Pancreas (tissue), 10 donors: ENCODE measurements at regions not wholly inside any gene's neighbourhood (a gene's known extent, or its start where the extent isn't known, plus 50 kb on each side); places are given as distances from the start of the nearest gene placed in this dataset.
A peak's percentile ranks its signal among the peaks of the same experiment; 100 is the strongest.

ENCODE experiments used
- ATAC-seq, 4 donors: fragments of 200-7000 bp; cut with Tn5 transposase; one replicate each; pipeline versions ENCODE4 v1.8.0 to v1.9.1; 2020; ENCODE audit warnings: mild to moderate bottlenecking in 4 of 4, moderate library complexity in 4 of 4
- DNase-seq, 6 donors: peaks; one replicate each; pipeline ENCODE4 v3.0.0-alpha.2; 2020
- FAIRE-seq: peaks from 2 replicates; lab custom pipeline; 2012; peaks lifted over from hg19 to GRCh38; lab: Jason Lieb, UNC
- H3K27ac ChIP-seq, 4 donors: fragments of 200-600 bp; sonication (generic); 1 replicate in 3 of 4; 2 replicates in 1 of 4; pipeline versions ENCODE4 v1.5.0 to v1.8.0; 2020
- H3K27me3 ChIP-seq, 4 donors: fragments of 200-600 bp; one replicate each; pipeline ENCODE4 v1.8.0; 2021
- H3K36me3 ChIP-seq, 3 donors: fragments of 200-600 bp; sonication (generic) in 1 of 3; one replicate each; pipeline versions ENCODE4 v1.5.0 to v1.8.0; 2020 to 2021
- H3K4me1 ChIP-seq, 3 donors: fragments of 200-600 bp; one replicate each; pipeline ENCODE4 v1.8.0; 2021
- H3K4me3 ChIP-seq, 4 donors: fragments of 200-600 bp; sonication (generic) in 2 of 4; one replicate each; pipeline versions ENCODE4 v1.5.0 to v1.8.0; 2020 to 2021
- H3K9me3 ChIP-seq, 4 donors: fragments of 200-600 bp; one replicate each; pipeline ENCODE4 v1.8.0; 2021
- WGBS, 2 donors: extraction: QIAGEN DNeasy Blood & Tissue Kit; methylation state at CpG; one replicate each; pipeline ENCODE4 v1.1.7; 2013; 5-methylcytosine and 5-hydroxymethylcytosine counted together
- intact Hi-C, 3 donors: fragments of 100-400 bp; cut with DNase I; formaldehyde crosslinking; loops; one replicate each; pipeline versions ENCODE4 v1.11.1 to v1.14.2; 2022
- TF ChIP-seq, protein P1 (sequence below), 4 donors: fragments of 200-600 bp; sonication (generic) in 3 of 4; IDR thresholded peaks; one replicate each; pipeline versions ENCODE4 v1.5.0 to v1.8.0; 2021; ENCODE audit warnings: antibody characterized with exemption in 4 of 4
- donor health status: healthy with polysubstance abuse.
- donor health status: DM: no; HTN: no; CAD: no; lungs with moderate emphysema.
- donor health status: DM: no; HTN: no; CAD: no.
- donor health status: control.
- donor health status: control.
- donor health status: Bipolar disorder and iron deficiency.
- donor health status: DM: yes; HTN: yes; CAD: no.
- donor health status: DM: no; HTN: no; CAD: no.
- donor health status: DM: no; HTN: no; CAD: no.
- donor health status: DM: yes; HTN: yes; CAD: no.

- FAIRE-seq: no peak
- Histone ChIP-seq H3K27ac (no peak overlapping the region), H3K4me1 (no peaks in the 10 kb centered on the region), H3K9me3 (no peaks in the 10 kb centered on the region), H3K36me3 (no peaks in the 10 kb centered on the region), H3K27me3 (no peaks in the 10 kb centered on the region), H3K4me3 (no peak overlapping the region)
- TF ChIP-seq, protein P1, sequence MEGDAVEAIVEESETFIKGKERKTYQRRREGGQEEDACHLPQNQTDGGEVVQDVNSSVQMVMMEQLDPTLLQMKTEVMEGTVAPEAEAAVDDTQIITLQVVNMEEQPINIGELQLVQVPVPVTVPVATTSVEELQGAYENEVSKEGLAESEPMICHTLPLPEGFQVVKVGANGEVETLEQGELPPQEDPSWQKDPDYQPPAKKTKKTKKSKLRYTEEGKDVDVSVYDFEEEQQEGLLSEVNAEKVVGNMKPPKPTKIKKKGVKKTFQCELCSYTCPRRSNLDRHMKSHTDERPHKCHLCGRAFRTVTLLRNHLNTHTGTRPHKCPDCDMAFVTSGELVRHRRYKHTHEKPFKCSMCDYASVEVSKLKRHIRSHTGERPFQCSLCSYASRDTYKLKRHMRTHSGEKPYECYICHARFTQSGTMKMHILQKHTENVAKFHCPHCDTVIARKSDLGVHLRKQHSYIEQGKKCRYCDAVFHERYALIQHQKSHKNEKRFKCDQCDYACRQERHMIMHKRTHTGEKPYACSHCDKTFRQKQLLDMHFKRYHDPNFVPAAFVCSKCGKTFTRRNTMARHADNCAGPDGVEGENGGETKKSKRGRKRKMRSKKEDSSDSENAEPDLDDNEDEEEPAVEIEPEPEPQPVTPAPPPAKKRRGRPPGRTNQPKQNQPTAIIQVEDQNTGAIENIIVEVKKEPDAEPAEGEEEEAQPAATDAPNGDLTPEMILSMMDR (IDR thresholded peaks at IDR 0.05): no peak
- DNase-seq: no peak
- intact Hi-C loops: no loop called here
- 77 to 78% methylated on average over 8 of the region's 8 CpGs for WGBS, 2 donors
- ATAC-seq: no peak
Observed at GRCh38 chr11:116200564-116200963, 572.2 kb downstream of the BUD13 start.

DNA sequence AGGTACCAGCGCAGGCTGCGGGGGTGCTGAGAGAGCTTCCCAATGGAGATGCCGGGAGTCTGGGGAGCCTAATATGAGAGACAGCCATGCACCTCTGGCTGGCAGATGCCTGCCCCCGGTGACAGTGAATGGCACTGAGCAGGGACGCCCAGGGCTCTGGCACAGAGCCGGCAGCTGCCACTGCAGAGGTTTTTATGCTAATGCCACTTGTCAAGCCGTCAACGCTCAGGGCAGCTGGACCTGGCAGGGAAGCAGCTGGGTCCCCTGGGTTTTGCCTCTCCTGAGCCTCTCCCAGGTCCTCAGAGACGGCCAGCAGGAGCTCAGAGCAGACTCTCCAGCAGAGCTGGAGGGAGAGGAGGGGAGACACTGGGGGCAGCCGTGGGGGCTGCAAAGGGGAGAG lies 573.6 kb downstream of the BUD13 start:
- TF ChIP-seq, protein P1 (IDR thresholded peaks at IDR 0.05): no peak
- WGBS, 2 donors: 45 to 50% methylated on average over 10 of the region's 10 CpGs
- Histone ChIP-seq H3K9me3 (no peaks in the 10 kb centered on the region), H3K27ac (no peak overlapping the region), H3K36me3 (no peaks in the 10 kb centered on the region), H3K4me1 (peaks cover 0 to under 1% (median 0%) of the 10 kb centered on the region in 3 donors), H3K4me3 (no peak overlapping the region), H3K27me3 (no peaks in the 10 kb centered on the region)
- ATAC-seq (no peak), DNase-seq (no peak), FAIRE-seq (no peak)
- intact Hi-C loops: no loop called here

GRCh38 chr11:116194156-116194904 lies 578.5 kb downstream of the BUD13 start:
- no peaks in the 10 kb centered on the region for H3K36me3 ChIP-seq
- no peaks in the 10 kb centered on the region for H3K9me3 ChIP-seq
- DNase-seq (no peak), FAIRE-seq (no peak), ATAC-seq (peak in 1 of 4 donors; percentile 27)
- no peaks in the 10 kb centered on the region for H3K27me3 ChIP-seq
- peaks cover 0 to 2% (median 0%) of the 10 kb centered on the region in 3 donors for H3K4me1 ChIP-seq
- intact Hi-C loops: no loop called here
- H3K4me3 ChIP-seq: peak overlapping the region in 1 of 4 donors; percentile 32
- TF ChIP-seq, protein P1 (IDR thresholded peaks at IDR 0.05): no peak
- 63 to 64% methylated on average over 5 of the region's 5 CpGs for WGBS, 2 donors
- H3K27ac ChIP-seq: peak overlapping the region in 2 of 4 donors; percentile 9 to 51

GRCh38 chr11:116193321-116194131 lies 579.3 kb downstream of the BUD13 start:
- TF ChIP-seq, protein P1 (IDR thresholded peaks at IDR 0.05): peak in 1 of 4 donors; percentile 15
- ATAC-seq: peak; percentile 80 to 93 (median 92)
- H3K27ac ChIP-seq: peak overlapping the region in 2 of 4 donors; percentile 51 to 66
- no peaks in the 10 kb centered on the region for H3K9me3 ChIP-seq
- H3K36me3 ChIP-seq: no peaks in the 10 kb centered on the region
- FAIRE-seq: no peak
- 1 to 2% methylated on average over 33 to 34 of the region's 34 CpGs for WGBS, 2 donors
- peak overlapping the region; percentile 18 to 32 (median 28) for H3K4me3 ChIP-seq
- DNase-seq: peak in 5 of 6 donors; percentile 47 to 65 (median 56)
- H3K4me1 ChIP-seq: peaks cover 0 to 2% (median 0%) of the 10 kb centered on the region in 3 donors
- no peaks in the 10 kb centered on the region for H3K27me3 ChIP-seq
- intact Hi-C loops: no loop called here
